ENCODE measurements at regions not wholly inside any gene's neighbourhood (a gene's known extent, or its start where the extent isn't known, plus 50 kb on each side); places are given as distances from the start of the nearest gene placed in this dataset.

DNA sequence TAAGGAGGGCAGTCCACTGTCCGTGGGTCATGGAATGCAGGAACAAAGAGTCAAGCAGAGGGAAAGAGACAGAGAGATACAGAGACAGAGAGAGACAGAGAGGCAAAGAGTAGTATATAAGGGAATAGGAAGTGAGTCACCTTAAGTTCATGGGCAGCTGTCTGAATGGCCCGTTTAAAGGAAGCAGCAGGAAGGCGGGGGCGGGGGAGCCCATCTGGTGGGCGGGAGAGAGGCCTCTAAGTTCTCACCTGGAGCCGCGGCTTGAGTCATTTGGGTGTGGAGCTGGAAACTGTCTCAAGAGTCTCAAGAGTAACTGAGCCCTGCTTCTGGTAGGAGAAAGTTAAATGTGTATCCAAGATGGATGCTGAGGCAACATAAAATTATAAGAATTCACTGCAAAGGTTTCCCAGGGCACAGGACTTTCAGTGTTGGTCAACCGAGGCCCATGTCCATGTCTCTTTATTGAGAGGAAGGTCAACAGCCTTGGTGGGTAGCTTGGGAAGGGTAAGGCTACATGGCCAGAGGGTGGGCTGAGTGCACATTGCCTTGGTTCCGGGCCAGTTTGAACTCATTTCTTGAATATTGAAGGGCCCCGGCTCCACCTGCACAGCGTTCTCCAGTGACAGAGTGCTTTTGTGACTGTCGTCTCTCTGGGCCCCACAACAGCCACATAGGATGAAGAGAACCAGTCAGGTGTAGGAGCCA is 85.5 kb upstream of the CACUL1 start:
- TF ChIP-seq CTCF (IDR thresholded peaks at IDR 0.05 in 4 of 5, conservative IDR thresholded peaks at IDR 0.05 in 1 of 5) (no peak), POLR2A (IDR thresholded peaks at IDR 0.05) (no peak)

Data from gastrocnemius medialis (tissue), 4 donors.